AG09309 (cell line): ENCODE measurements at regions not wholly inside any gene's neighbourhood (a gene's known extent, or its start where the extent isn't known, plus 50 kb on each side); places are given as distances from the start of the nearest gene placed in this dataset.

ENCODE experiments used
- DNase-seq: peaks from one replicate; pipeline ENCODE4 v3.0.0-alpha.2; 2010; ENCODE audit warnings: low read depth
- H3K4me3 ChIP-seq: 2 replicates; pipeline ENCODE4 v1.5.1; 2011; ENCODE audit warnings: mild to moderate bottlenecking, low read depth, low read length, moderate library complexity; ENCODE audit not compliant: control insufficient read depth
- CTCF ChIP-seq: IDR thresholded peaks from 2 replicates; pipeline ENCODE4 v1.5.1; 2011; ENCODE audit warnings: mild to moderate bottlenecking, low read depth, low read length, inconsistent platforms; ENCODE audit not compliant: insufficient read depth, control insufficient read depth; ENCODE audit errors: missing control alignments

GRCh38 chr7:128162666-128163065 is 78.4 kb upstream of the LEP start:
- H3K4me3 ChIP-seq, result no peak overlapping the region
- no peak for DNase-seq
- no peak for TF ChIP-seq CTCF

- no peak for DNase-seq
- TF ChIP-seq CTCF, result no peak
- H3K4me3 ChIP-seq, result no peak overlapping the region
Observed at GRCh38 chr7:128163473-128163872, 77.6 kb upstream of the LEP start.

GRCh38 chr7:128164061-128164954 is 76.8 kb upstream of the LEP start:
- DNase-seq, result peak; percentile 13
- no peak for TF ChIP-seq CTCF
- no peak overlapping the region for H3K4me3 ChIP-seq

GRCh38 chr7:128164955-128165670 is 76.0 kb upstream of the LEP start:
- no peak for TF ChIP-seq CTCF
- no peak for DNase-seq
- H3K4me3 ChIP-seq, result no peak overlapping the region

GRCh38 chr7:128165927-128166420 is 75.1 kb upstream of the LEP start:
- H3K4me3 ChIP-seq, result no peak overlapping the region
- no peak for TF ChIP-seq CTCF
- DNase-seq, result no peak

- TF ChIP-seq CTCF, result no peak
Observed at GRCh38 chr7:128166603-128167041, 74.5 kb upstream of the LEP start.

More at GRCh38 chr7:128166603-128167041, 74.5 kb upstream of the LEP start:
- no peak overlapping the region; the same call in 1 of the 2 replicates for H3K4me3 ChIP-seq
- DNase-seq, result no peak
